ENCODE measurements at regions not wholly inside any gene's neighbourhood (a gene's known extent, or its start where the extent isn't known, plus 50 kb on each side); places are given as distances from the start of the nearest gene placed in this dataset.

- no peaks in the 10 kb centered on the region for H3K36me3 ChIP-seq (replicated peaks; ENCODE audit: low read depth, low read length)
- no peaks in the 10 kb centered on the region for H3K4me1 ChIP-seq (ENCODE audit: low read length)
- H3K27me3 ChIP-seq (ENCODE audit: low read depth, low read length): peaks cover 16% of the 10 kb centered on the region; the same call in 1 of the 2 replicates
- no peak overlapping the region for H3K4me2 ChIP-seq (ENCODE audit: low read length)
- H3K9ac ChIP-seq (ENCODE audit: low read length): no peak overlapping the region
- H3K4me3 ChIP-seq (ENCODE audit: low read length): no peak overlapping the region
- no peaks in the 10 kb centered on the region for H4K20me1 ChIP-seq (ENCODE audit: insufficient read depth, low read length)
- H3K9me3 ChIP-seq (ENCODE audit: insufficient read depth, low read length): no peaks in the 10 kb centered on the region
- H3K27ac ChIP-seq (ENCODE audit: low read length): no peak overlapping the region
- H2AFZ ChIP-seq (ENCODE audit: low read depth, low read length): no peak overlapping the region
- no peaks in the 10 kb centered on the region for H3K79me2 ChIP-seq (ENCODE audit: low read length)
- TF ChIP-seq EZH2phosphoT487 (IDR thresholded peaks at IDR 0.05; ENCODE audit: low read depth) (no peak), CTCF (IDR thresholded peaks at IDR 0.05; ENCODE audit: low read depth, low read length) (no peak)
These were observed 123.5 kb upstream of the ZFHX3 start for GRCh38 chr16:73171380-73171779.

GRCh38 chr16:73170612-73171038 is 122.7 kb upstream of the ZFHX3 start:
- H3K9ac ChIP-seq (ENCODE audit: low read length): no peak overlapping the region
- H3K27me3 ChIP-seq (ENCODE audit: low read depth, low read length): peaks cover 16% of the 10 kb centered on the region; the same call in 1 of the 2 replicates
- no peaks in the 10 kb centered on the region for H3K4me1 ChIP-seq (ENCODE audit: low read length)
- no peaks in the 10 kb centered on the region for H3K36me3 ChIP-seq (replicated peaks; ENCODE audit: low read depth, low read length)
- no peak overlapping the region for H3K4me3 ChIP-seq (ENCODE audit: low read length)
- no peaks in the 10 kb centered on the region for H3K9me3 ChIP-seq (ENCODE audit: insufficient read depth, low read length)
- no peaks in the 10 kb centered on the region for H3K79me2 ChIP-seq (ENCODE audit: low read length)
- no peaks in the 10 kb centered on the region for H4K20me1 ChIP-seq (ENCODE audit: insufficient read depth, low read length)
- no peak for TF ChIP-seq CTCF (IDR thresholded peaks at IDR 0.05; ENCODE audit: low read depth, low read length)
- H3K4me2 ChIP-seq (ENCODE audit: low read length): no peak overlapping the region
- no peak overlapping the region for H3K27ac ChIP-seq (ENCODE audit: low read length)
- no peak overlapping the region for H2AFZ ChIP-seq (ENCODE audit: low read depth, low read length)

- Histone ChIP-seq H3K9me3 (ENCODE audit: insufficient read depth, low read length) (no peaks in the 10 kb centered on the region), H3K4me1 (ENCODE audit: low read length) (no peaks in the 10 kb centered on the region), H3K4me2 (ENCODE audit: low read length) (no peak overlapping the region), H3K27me3 (ENCODE audit: low read depth, low read length) (peaks cover 24% of the 10 kb centered on the region; the same call in 1 of the 2 replicates), H4K20me1 (ENCODE audit: insufficient read depth, low read length) (no peaks in the 10 kb centered on the region), H3K9ac (ENCODE audit: low read length) (no peak overlapping the region), H3K79me2 (ENCODE audit: low read length) (no peaks in the 10 kb centered on the region), H3K27ac (ENCODE audit: low read length) (no peak overlapping the region), H3K36me3 (replicated peaks; ENCODE audit: low read depth, low read length) (no peaks in the 10 kb centered on the region), H3K4me3 (ENCODE audit: low read length) (no peak overlapping the region), H2AFZ (ENCODE audit: low read depth, low read length) (no peak overlapping the region)
- TF ChIP-seq EZH2phosphoT487 (IDR thresholded peaks at IDR 0.05; ENCODE audit: low read depth): no peak
- no peak for TF ChIP-seq CTCF (IDR thresholded peaks at IDR 0.05; ENCODE audit: low read depth, low read length)
These were observed 119.1 kb upstream of the ZFHX3 start for GRCh38 chr16:73166947-73167550.

GRCh38 chr16:73166441-73166851 is 118.5 kb upstream of the ZFHX3 start:
- Histone ChIP-seq H3K36me3 (replicated peaks; ENCODE audit: low read depth, low read length) (no peaks in the 10 kb centered on the region), H4K20me1 (ENCODE audit: insufficient read depth, low read length) (no peaks in the 10 kb centered on the region), H2AFZ (ENCODE audit: low read depth, low read length) (no peak overlapping the region), H3K27ac (ENCODE audit: low read length) (no peak overlapping the region), H3K4me3 (ENCODE audit: low read length) (no peak overlapping the region), H3K79me2 (ENCODE audit: low read length) (no peaks in the 10 kb centered on the region), H3K4me2 (ENCODE audit: low read length) (no peak overlapping the region), H3K27me3 (ENCODE audit: low read depth, low read length) (peaks cover 28% of the 10 kb centered on the region; the same call in 1 of the 2 replicates), H3K9ac (ENCODE audit: low read length) (no peak overlapping the region), H3K9me3 (ENCODE audit: insufficient read depth, low read length) (no peaks in the 10 kb centered on the region), H3K4me1 (ENCODE audit: low read length) (no peaks in the 10 kb centered on the region)
- TF ChIP-seq CTCF (IDR thresholded peaks at IDR 0.05; ENCODE audit: low read depth, low read length) (no peak), EZH2phosphoT487 (IDR thresholded peaks at IDR 0.05; ENCODE audit: low read depth) (no peak)
